OCI-LY7 (cell line): ENCODE measurements at regions not wholly inside any gene's neighbourhood (a gene's known extent, or its start where the extent isn't known, plus 50 kb on each side); places are given as distances from the start of the nearest gene placed in this dataset.
A peak's percentile ranks its signal among the peaks of the same experiment; 100 is the strongest.

Source experiments
- BruUV-seq: library from RNA; stranded (reverse); fragments of 400-500 nt; replicated peaks from 2 replicates; lab custom pipeline; 2021; lab: Mats Ljungman, UMichigan
- CTCF ChIA-PET: fragments of 300-600 bp; sonication (Branson Sonifier 250); formaldehyde crosslinking; loops from one replicate; lab custom pipeline; 2022; ENCODE audit warnings: antibody characterized with exemption; ENCODE audit not compliant: unreplicated experiment; lab: Charles Lee
- POLR2A ChIA-PET: fragments of 300-600 bp; sonication (Branson Sonifier 250); formaldehyde crosslinking; loops from one replicate; lab custom pipeline; 2022; ENCODE audit warnings: antibody characterized with exemption; lab: Charles Lee
- DNase-seq: peaks from one replicate; pipeline ENCODE4 v3.0.0-alpha.2; 2015; ENCODE audit warnings: low spot score
- H2AFZ ChIP-seq: fragments of 200-600 bp; sonication (generic), shearing (Covaris generic); 2 replicates; pipeline ENCODE4 v1.6.1; 2014; ENCODE audit warnings: mild to moderate bottlenecking, antibody characterized with exemption, low read length, moderate library complexity
- H3K27ac ChIP-seq: fragments of 200-600 bp; sonication (generic); 2 replicates; pipeline ENCODE4 v1.5.1; 2014; ENCODE audit warnings: mixed run types, low read depth, mild to moderate bottlenecking, moderate library complexity, low read length, inconsistent platforms; ENCODE audit not compliant: poor library complexity, severe bottlenecking
- H3K36me3 ChIP-seq: fragments of 200-600 bp; sonication (generic); 2 replicates; pipeline ENCODE4 v1.6.1; 2014; ENCODE audit warnings: mild to moderate bottlenecking, antibody characterized with exemption, low read length, moderate library complexity, mixed read lengths; ENCODE audit not compliant: insufficient read depth
- H3K4me1 ChIP-seq: fragments of 200-600 bp; sonication (generic); 2 replicates; pipeline ENCODE4 v1.5.1; 2014; ENCODE audit warnings: mild to moderate bottlenecking, low read length; ENCODE audit not compliant: insufficient read depth, poor library complexity, severe bottlenecking
- H3K4me2 ChIP-seq: fragments of 200-600 bp; sonication (generic); 2 replicates; pipeline ENCODE4 v1.6.1; 2014; ENCODE audit warnings: mild to moderate bottlenecking, low read length
- H3K4me3 ChIP-seq: fragments of 200-600 bp; sonication (generic); 2 replicates; pipeline ENCODE4 v1.5.1; 2014; ENCODE audit warnings: mild to moderate bottlenecking, low read depth, low read length; ENCODE audit not compliant: poor library complexity, severe bottlenecking
- H3K79me2 ChIP-seq: fragments of 200-600 bp; sonication (generic); 2 replicates; pipeline ENCODE4 v1.6.1; 2016; ENCODE audit warnings: low read depth, mild to moderate bottlenecking, low read length, moderate library complexity, mixed read lengths; ENCODE audit not compliant: insufficient read depth
- H3K9me2 ChIP-seq: fragments of 200-600 bp; sonication (generic); 2 replicates; pipeline ENCODE4 v1.6.1; 2016; ENCODE audit warnings: mild to moderate bottlenecking, low read length, mixed read lengths; ENCODE audit not compliant: insufficient read depth
- H3K9me3 ChIP-seq: fragments of 200-600 bp; sonication (generic); 2 replicates; pipeline ENCODE4 v1.6.1; 2014; ENCODE audit warnings: mild to moderate bottlenecking, mixed run types, low read length, mixed read lengths
- H4K20me1 ChIP-seq: fragments of 200-600 bp; sonication (generic); 2 replicates; pipeline ENCODE4 v1.6.1; 2014; ENCODE audit warnings: mild to moderate bottlenecking, antibody characterized with exemption, low read length, moderate library complexity, mixed read lengths; ENCODE audit not compliant: insufficient read depth
- EZH2phosphoT487 ChIP-seq: fragments of 200-600 bp; sonication (generic); IDR thresholded peaks from 2 replicates; pipeline ENCODE4 v1.6.1; 2018; ENCODE audit warnings: low read depth, borderline replicate concordance, mild to moderate bottlenecking, mixed run types, antibody characterized with exemption, low read length, moderate library complexity, mixed read lengths
- intact Hi-C: fragments of 100-400 bp; cut with micrococcal nuclease; formaldehyde crosslinking; loops from one replicate; pipeline ENCODE4 v1.10.0; 2022; ENCODE audit not compliant: unreplicated experiment
- TF ChIP-seq, protein P1 (sequence below): fragments of 200-600 bp; sonication (generic); conservative IDR thresholded peaks from 2 replicates; pipeline ENCODE4 v1.5.1; 2014; ENCODE audit warnings: mild to moderate bottlenecking, antibody characterized with exemption, low read length, moderate library complexity, mixed read lengths

DNA sequence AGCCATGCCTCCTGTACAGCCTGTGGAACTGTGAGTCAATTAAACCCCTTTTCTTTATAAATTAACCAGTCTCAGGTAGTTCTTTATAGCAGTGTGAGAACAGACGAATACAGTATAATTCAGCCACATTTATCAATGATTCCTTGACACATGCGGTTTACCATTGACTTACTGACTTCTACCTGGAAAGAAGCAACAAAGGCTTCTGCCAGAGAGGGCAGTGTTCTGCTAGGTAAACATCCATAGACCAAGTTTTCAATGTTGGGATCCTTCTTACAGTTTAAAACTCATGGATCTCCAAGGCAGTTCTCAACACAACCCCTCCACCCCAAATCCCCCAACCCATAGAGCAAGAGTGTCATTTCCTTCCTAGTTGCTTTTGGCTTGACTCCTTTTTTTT lies 150.6 kb downstream of the ZNF648 start:
- Histone ChIP-seq H3K4me1 (no peaks in the 10 kb centered on the region), H3K4me3 (no peak overlapping the region), H3K79me2 (no peaks in the 10 kb centered on the region), H3K4me2 (no peak overlapping the region), H3K9me2 (no peaks in the 10 kb centered on the region), H3K36me3 (no peaks in the 10 kb centered on the region), H4K20me1 (no peaks in the 10 kb centered on the region), H3K9me3 (no peaks in the 10 kb centered on the region), H2AFZ (no peak overlapping the region), H3K27ac (no peak overlapping the region)
- CTCF ChIA-PET: no interaction called here
- TF ChIP-seq, protein P1, sequence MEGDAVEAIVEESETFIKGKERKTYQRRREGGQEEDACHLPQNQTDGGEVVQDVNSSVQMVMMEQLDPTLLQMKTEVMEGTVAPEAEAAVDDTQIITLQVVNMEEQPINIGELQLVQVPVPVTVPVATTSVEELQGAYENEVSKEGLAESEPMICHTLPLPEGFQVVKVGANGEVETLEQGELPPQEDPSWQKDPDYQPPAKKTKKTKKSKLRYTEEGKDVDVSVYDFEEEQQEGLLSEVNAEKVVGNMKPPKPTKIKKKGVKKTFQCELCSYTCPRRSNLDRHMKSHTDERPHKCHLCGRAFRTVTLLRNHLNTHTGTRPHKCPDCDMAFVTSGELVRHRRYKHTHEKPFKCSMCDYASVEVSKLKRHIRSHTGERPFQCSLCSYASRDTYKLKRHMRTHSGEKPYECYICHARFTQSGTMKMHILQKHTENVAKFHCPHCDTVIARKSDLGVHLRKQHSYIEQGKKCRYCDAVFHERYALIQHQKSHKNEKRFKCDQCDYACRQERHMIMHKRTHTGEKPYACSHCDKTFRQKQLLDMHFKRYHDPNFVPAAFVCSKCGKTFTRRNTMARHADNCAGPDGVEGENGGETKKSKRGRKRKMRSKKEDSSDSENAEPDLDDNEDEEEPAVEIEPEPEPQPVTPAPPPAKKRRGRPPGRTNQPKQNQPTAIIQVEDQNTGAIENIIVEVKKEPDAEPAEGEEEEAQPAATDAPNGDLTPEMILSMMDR: peak; percentile 59
- TF ChIP-seq EZH2phosphoT487: no peak
- intact Hi-C loops: no loop called here
- POLR2A ChIA-PET: no interaction called here
- no TSS peak for BruUV-seq
- DNase-seq: peak; percentile 6

DNA sequence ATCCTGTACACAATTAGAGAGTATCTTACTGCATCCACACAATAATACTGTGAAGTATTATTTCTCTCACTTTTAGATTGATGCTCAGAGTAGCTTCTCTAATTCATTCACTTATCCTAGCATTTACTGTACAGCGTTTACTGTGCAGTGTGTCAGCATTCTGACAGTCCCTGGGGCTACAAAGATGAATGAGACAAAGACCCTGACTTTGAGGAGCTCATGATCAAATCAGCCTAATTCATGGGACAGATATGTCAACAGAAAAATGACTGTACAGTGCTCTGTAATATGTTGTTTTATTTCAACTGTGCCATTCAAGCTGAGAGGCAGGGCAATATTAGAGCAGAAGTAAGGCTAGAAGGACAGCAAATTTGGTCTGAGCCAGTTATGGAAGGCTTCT lies 152.5 kb downstream of the ZNF648 start:
- no peak for DNase-seq
- Histone ChIP-seq H3K4me2 (no peak overlapping the region), H3K4me3 (no peak overlapping the region), H3K36me3 (no peaks in the 10 kb centered on the region), H4K20me1 (no peaks in the 10 kb centered on the region), H3K4me1 (no peaks in the 10 kb centered on the region), H3K79me2 (no peaks in the 10 kb centered on the region), H2AFZ (no peak overlapping the region), H3K27ac (no peak overlapping the region), H3K9me3 (no peaks in the 10 kb centered on the region), H3K9me2 (no peaks in the 10 kb centered on the region)
- ChIA-PET POLR2A (no interaction called here), CTCF (no interaction called here)
- BruUV-seq: no TSS peak
- intact Hi-C loops: no loop called here
- TF ChIP-seq EZH2phosphoT487: no peak
- TF ChIP-seq, protein P1: no peak

DNA sequence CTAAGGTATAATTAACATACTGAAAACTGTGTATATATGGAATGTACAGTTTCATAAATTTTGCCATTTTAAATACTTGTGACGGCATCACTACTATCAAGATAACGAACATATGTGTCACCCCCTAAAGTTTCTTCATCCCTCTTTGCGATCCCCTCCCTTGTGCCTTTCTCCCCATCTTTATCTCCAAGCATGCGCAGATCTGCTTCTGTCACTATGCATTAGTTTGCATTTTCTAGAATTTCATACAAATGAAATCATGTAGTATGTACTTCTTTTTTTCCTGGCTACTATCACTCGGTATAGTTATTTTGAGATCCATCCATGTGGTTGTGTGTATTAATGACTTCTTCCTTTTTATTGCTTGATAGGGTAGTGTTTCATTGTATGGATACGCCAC lies 154.9 kb downstream of the ZNF648 start:
- H3K4me1 ChIP-seq: no peaks in the 10 kb centered on the region
- H2AFZ ChIP-seq: no peak overlapping the region
- H3K4me3 ChIP-seq: no peak overlapping the region
- intact Hi-C loops: no loop called here
- no peaks in the 10 kb centered on the region for H4K20me1 ChIP-seq
- POLR2A ChIA-PET: no interaction called here
- CTCF ChIA-PET: no interaction called here
- H3K9me2 ChIP-seq: no peaks in the 10 kb centered on the region
- no peak for DNase-seq
- TF ChIP-seq, protein P1: no peak
- no peak for TF ChIP-seq EZH2phosphoT487
- H3K4me2 ChIP-seq: no peak overlapping the region
- no peak overlapping the region for H3K27ac ChIP-seq
- no peaks in the 10 kb centered on the region for H3K9me3 ChIP-seq
- no TSS peak for BruUV-seq
- no peaks in the 10 kb centered on the region for H3K79me2 ChIP-seq
- no peaks in the 10 kb centered on the region for H3K36me3 ChIP-seq
